GM19467 (cell line): ENCODE measurements at regions not wholly inside any gene's neighbourhood (a gene's known extent, or its start where the extent isn't known, plus 50 kb on each side); places are given as distances from the start of the nearest gene placed in this dataset.

ENCODE experiments used
- ATAC-seq: cut with Tn5 transposase; IDR thresholded peaks from one replicate; pipeline ENCODE4 v1.9.1; 2021; ENCODE audit warnings: mild to moderate bottlenecking, moderate library complexity; ENCODE audit not compliant: unreplicated experiment

DNA sequence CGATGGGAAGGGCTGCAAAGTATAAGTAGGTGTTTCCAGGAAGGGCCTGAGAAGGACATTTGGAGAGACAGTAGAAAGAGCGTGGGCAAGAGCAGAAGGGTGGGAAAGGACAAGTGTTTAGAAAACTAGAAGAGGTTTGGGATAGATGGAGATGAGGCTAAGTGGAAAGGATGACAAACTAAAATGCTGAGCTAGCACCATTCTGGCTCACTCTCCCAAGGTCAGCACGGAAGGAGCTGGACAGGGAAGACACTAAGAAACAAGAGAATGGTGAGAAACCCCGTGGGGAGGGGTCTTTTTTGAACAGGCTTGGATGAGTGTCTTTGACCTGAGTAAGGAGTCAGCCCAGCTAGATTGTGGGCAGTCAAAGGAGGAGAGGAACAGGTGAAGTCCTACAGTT lies 286.0 kb downstream of the CDK5RAP2 start:
- ATAC-seq = no peak

DNA sequence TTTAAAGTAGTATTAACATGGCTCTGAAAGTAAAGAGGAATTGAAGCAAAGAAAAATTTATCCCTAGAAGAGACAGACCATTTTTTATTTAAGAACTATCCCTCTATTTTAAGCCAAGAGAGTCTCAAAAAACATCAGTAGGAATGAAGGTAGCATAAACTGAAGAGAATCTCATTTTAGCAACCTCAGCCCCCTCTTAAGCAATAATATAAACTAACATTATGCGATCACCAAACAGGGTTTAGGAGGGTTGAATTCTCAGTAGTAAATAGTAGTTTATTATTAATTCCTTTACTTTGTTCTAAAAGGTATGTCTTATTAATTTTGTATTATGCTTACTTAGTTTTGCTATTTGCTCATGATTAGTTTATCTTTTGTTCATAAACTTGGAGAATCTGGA lies 287.4 kb downstream of the CDK5RAP2 start:
- no peak for ATAC-seq

DNA sequence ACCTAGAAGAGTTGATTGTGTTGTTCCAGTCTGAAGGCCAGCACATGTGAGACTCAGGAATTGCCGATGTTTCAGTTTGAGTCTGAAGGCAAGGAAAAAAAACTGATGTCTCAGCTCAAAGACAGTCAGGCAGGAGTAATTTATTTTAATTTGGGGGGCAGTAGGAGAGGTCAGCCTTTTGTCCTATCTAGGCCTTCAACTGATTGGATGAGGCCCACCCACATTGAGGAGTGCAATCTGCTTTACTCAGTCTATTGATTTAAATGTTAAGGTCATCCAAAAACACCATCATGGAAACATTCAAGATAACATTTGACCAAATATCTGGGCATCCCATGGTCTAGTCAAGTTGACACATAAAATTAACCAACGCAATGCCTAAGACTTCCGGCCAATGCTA lies 288.9 kb downstream of the CDK5RAP2 start:
- no peak for ATAC-seq

DNA sequence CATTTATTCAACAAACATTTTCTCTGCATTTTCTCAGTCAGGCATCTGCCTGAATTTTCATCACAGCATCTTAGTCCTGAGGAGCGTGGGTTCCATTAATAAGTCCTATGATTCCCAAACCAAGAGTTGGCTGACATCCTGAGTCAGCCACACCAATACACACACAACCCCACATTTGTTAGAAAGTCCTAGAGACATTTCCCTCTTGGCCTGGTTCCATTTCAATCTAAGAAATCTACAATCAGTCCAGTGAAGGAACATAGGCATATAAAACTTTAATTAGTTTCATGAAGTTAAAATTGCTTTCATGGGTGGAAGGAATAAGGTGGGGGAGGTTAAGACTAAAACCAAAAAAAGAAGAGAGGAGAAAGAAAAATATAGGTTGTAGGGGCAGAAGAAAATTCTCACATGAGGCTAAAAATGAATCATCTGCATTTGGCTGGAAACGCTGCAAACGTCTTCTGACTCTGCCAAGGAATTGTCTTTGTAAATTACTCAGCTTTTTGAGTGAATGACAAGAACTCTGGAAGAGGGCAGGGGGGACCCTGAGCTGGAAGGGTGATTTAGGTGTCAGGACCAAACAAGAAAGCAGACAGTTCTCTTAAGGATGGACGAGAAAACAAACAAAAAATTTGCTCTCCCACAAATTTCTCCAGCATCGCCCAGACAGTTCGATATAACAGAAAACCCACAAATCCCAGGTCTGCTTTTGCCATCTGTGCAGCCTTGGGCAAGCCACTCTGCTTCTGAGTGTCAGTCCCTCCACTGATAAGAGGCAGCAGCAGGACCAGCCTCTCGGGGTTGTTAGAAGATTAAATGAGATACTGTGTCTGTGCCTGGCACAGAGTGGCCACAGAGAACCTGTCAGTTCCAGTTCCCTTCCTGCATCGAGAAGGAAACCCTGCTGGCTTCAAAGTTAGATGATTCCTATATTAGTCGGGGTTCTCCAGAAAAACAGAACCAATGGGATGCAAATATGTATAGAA lies 289.7 kb downstream of the CDK5RAP2 start:
- no peak for ATAC-seq

DNA sequence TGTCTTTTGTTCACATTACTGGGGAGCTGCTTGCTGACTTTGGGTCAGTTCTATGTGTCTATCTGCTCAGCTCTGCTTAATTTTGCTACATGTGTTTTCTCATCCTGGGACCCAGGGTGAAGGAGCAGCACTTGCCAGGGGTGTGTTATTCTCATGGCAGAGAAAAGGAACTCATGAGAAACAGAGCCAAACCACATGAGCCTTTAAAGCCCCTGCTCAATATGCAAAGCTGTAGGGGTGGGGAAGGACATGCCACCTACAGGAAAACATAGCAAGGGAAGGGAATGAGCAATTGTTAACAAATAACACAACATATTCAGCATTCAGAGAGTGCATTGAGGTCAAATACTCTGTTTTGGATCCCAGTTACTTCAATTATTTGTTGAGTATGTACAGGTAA lies 290.9 kb downstream of the CDK5RAP2 start:
- ATAC-seq = no peak

DNA sequence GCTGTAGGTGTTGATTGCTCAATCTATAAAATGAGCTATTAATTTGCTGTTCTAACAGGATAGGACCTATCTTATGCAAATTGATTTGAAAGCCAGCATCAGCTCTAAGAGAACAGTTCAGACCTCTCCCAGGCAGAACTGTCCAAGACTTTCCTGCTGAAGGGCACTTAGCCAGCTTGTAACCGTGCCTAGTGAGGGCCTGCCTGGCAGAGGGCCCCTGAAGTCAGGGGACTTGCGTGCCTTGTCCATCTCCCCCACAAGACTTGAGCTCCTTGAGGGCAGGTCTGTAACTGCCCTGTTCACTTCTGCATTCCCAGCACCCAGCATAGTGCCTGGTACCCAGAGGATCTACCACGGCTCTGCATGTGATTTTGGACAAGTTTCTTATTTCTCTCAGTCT lies 293.4 kb downstream of the CDK5RAP2 start:
- no peak for ATAC-seq

DNA sequence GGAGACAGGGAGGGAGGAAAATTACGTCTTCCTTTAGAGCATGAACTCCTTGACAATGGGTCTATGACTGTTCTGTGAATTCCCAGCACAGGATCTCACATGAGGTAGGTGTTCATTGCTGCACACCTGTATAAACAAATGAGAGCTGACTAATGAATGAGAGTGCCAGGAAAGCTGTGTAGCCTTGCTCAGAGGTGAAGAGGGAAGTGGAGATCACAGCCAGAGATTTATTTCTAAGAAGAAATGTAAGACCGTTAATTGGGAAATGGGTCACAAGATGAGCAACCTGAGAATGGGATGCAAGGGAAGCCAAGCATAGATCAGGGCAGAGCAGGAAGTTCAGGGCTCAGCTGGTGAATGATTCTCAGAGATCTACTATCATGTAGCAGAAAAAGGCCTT lies 295.1 kb downstream of the CDK5RAP2 start:
- no peak for ATAC-seq

DNA sequence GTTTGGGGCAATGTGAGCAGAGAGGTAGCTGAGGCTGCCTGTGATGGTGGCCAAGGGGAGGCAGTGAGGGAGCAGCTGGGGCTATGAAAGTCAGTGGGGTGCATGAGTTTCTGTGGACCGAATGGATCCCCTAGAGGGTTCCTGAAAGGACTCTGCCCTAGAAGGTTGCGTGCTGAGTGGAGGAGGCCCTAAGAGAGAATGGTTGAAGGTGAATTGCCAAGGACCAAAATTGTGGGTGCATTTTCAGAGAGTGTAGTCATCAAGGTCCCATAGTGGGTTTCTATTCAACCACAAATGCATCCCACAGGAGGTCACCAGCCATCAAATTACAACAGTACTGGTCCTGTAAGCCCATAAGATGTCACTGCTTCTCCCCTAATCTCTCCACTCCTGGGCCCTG lies 298.3 kb downstream of the CDK5RAP2 start:
- no peak for ATAC-seq

DNA sequence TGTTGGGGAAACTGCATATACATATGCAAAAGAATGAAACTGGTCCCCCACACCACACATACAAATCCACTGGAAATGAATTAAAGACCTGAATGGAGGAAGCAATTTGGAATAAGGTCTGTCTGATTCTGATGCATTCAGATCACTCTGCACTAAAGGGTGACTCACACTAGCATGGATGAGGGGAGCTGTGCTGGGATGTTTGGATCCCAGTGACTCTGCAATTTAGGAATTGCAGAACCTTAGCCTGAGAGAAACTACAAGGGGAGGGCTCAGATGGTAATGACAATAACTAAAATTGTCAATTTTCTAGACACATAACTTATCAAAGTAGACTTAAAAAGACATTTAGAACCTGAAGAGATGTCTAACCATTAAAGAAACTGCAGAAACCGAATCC lies 312.0 kb downstream of the CDK5RAP2 start:
- no peak for ATAC-seq

DNA sequence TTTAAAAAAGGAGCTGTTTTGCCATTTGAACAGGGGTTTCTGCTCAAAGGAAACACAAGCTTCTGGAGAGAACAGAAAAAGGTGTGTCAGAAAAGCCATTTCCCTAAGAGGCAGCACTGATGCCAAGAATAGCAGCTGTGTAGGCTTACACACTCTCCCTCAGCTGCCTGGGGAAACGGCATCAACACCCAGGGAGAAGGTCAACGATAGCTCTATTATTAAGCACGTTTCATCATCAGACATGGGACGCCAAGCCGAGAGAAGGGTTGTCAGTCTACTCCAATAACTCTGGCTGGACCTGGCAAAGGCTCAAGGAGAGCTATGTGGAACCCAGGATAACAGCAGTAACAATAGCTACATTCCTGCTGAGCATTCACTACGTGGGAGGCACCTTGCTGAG lies 314.2 kb downstream of the CDK5RAP2 start:
- ATAC-seq = no peak

DNA sequence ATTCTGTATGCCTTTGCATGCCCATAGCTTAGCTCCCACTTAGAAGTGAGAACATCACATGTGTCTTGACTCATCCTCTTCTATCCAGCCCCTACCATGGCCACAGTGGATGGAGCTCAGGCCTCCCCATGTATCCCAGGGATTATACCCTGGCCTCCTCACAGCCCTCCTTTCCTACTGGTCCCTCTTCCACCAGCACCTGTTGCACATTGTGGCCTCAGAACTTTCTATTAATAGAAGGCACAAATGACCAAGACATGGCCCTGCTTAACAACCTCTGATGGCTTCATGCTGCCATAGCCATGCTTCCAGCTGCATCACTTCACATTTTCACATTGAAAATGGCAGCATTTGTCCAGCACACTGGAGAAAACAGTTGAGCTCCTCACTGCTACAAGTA lies 315.4 kb downstream of the CDK5RAP2 start:
- no peak for ATAC-seq

DNA sequence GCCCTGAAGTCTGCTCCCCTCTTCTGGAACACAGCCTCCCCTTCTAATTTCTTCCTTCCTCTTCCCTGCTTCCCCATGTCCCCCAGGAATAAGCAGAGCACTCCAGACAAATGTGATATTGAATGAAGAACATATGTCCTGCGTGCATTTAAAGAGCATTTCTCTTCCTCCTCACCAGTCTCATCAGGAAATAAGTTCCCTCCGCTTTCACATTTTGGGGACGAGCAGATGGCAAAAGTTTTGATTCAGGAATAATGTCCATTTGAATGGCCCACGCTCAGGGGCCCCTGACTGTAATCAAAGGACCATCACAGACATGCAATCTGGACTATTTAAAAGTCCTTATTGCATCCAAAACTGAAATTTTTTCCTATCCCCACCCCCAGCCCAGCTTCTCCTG lies 316.1 kb downstream of the CDK5RAP2 start:
- ATAC-seq = no peak

DNA sequence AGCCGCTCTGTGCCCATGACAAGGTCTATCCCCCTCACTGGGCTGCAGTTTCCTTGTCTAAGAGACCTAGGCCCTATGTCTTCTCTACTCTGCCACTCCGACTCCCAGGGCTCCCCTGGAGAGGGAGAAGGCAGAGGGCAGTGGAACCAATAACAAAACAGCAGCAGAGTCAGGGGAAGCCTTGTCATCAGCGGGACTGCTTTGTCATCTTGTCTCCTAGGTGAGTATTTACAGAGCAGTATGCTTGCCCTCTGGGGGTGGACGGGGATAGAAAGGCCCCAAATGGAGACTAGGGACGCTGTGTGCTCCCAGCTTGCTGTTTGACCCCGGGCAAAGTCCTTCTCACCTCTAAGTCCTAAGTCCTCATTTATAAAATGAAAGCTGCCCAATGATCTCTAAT lies 318.5 kb downstream of the CDK5RAP2 start:
- ATAC-seq = no peak

DNA sequence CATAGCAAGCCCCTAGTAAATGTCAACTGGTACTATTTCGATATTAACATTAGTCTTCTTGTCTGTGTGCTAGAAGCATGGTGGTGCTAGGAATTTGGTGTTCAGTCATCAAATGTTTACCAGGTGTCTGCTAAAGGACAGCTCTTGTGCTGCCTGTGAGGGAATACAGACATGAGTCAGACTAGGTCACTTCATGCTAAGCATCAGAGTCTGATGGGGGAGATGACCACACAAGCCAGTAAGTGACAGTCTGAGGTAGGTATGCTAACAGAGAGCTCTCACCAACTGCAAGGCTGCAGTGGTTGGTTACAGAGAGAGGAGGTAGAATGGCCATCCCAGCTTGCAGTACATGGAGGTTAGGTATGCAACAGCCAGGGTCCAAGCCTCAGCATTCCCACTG lies 320.9 kb downstream of the CDK5RAP2 start:
- no peak for ATAC-seq

DNA sequence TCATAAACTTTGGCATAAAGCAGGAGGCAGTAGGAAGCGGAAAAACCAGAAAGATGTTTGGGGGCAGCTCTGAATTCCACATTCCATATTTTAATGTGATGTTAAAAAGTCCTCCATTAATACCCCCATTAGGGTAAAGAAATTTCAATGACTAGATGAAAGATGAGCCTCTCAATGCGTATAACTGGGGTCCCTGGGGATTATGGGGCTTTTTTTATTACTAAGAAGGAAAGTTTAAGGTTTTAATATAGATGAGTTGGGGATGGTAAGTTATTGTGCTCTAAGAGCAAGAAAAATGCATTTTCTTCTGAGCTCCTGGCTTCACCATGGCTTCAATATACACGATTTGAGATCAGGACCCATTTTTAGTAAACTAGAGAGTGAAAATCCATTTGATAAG lies 321.9 kb downstream of the CDK5RAP2 start:
- ATAC-seq = no peak

DNA sequence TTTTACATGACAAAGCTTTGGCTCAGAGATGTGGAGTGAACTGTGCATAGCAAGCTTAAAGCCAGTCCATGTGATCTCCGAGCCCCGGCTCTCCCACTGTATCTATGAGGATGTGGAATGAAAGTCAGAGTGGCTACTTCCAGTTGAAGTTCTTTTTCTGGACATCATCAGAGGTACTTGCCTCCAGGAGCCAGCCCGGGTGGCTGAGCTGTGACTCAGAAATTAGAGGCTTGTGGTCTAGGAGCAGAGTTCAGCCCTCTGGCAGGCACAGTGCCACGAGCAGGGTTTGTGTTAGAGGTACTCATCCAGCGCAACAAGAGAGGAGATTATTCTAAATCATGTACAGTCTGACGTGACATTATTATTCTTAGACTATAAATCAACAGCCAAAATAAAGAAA lies 322.5 kb downstream of the CDK5RAP2 start:
- ATAC-seq = no peak

DNA sequence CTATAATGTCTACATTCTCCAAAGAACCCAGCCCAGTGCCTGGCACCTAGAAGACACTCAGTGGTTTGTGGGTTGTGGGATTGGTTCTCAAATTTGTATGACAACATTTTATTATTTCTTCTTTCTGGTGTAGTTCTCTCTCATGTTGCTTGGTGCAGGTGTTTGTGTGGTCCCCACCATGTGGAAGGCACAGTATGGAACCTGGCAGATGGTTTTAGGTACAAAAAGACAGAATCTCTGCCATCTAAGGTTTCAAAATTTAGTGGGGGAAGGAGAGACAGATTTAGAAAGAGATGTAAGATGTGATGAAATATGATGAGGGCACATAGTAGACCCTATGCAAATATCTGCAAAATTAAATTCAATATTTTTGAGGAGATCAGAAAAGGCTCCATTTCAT lies 323.8 kb downstream of the CDK5RAP2 start:
- no peak for ATAC-seq

DNA sequence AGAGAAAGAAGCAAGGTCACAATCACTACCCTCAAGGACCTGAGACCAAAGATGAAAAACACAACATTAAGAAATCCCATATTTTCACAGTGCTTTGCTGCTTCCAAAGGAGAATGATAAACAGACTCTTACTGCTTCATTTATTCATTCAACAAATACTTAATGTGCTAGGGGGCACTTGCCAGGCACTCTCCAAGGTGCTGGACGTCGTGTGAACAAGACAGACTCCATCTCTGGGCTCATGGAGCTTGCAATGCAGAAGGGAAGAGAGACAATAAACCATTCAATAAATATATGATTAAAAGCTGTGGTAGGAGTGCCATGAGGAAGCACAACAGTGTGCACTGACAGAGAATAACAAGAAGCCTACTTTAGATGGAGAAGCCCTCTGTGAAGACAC lies 327.7 kb downstream of the CDK5RAP2 start:
- no peak for ATAC-seq

DNA sequence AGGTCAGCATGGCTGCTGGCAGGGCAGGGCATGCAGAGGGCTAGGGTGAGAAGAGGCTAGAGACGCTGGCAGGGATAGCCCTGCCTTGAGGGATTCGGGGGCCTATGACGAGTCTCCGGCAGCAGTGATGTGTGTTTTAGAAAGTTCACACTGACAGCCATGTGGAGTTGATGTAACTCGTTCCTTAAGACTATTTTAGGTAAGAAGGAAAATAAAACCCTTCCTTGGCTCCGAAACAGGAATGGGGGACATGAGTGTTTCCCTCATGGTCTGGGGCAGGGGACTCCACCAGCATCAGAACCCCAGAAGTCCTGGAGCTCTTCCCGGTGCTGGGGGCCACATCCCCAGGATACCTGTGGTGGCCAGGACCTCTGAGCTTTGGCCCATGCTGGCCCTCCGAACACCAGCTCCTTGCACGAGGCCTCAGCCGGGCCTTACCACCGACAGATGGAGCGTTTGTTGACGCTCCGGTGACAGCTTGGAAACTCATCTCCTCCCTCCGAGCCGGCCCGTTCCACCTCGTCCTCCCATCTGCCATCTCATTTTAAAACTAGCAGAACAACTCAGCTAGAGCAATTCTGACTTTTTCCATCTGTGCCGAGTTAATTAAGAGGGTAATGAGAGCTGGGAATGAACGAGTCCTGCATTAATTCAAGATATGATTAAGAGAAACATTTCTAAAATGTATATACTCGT lies 337.7 kb downstream of the CDK5RAP2 start:
- ATAC-seq = no peak

DNA sequence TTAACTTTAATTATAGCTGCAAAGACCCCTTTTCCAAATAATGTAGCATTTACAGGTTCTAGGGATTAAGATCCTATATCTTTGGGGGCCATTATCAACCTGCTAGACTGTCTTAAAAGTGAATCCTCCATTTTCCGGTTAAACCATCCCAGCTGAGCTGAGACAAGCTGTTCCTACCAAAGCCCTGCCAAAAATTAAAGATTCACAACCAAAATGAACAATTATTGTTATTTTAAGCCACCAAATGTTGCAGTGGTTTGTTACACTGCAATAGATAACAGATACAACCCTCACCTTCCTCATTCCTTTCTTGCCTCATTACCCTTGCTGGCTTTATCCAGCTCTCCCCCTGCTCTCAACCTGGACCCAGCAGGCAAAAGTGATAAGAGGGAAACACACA lies 343.4 kb downstream of the CDK5RAP2 start:
- no peak for ATAC-seq

DNA sequence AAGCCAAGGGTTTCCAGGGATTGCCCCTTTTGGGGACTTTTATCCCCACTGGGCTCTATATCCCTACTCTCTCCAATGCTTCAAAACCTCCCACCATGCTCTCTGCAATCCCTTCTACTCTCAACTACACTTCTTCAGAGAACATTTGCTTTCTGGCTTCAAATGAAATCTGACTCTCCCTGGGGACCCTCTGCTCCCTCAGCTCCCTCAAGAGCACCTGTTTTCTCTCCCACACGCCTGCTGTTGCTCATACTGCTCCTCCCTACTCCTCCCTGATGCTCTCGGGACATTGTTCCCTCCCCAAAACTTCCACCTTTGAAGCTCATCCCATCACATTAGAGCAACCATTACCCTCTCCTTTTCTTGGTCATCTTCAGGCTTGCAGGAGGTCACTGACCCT lies 344.9 kb downstream of the CDK5RAP2 start:
- no peak for ATAC-seq

DNA sequence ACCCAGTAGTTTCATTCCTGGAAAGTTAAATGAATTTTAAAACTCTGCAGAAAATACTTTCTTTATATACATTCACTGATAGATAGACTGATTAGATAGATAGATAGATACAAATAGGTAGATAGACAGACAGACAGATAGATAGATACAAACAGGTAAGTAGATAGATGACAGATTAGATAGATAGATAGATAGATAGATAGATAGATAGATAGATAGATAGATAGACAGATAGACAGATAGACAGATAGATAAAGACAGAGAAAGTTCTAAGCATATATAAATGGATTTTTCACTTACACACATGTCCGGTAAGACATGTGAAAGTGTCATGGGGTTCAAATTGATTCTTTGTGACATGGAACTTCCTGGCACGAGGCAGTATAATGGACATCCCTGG lies 349.7 kb downstream of the CDK5RAP2 start:
- ATAC-seq = no peak
